GM10248 (cell line): ENCODE measurements at regions not wholly inside any gene's neighbourhood (a gene's known extent, or its start where the extent isn't known, plus 50 kb on each side); places are given as distances from the start of the nearest gene placed in this dataset.

Experiments used
- CTCF ChIA-PET: fragments of 300-600 bp; sonication (Branson Sonifier 250); formaldehyde crosslinking; extraction: SDS; loops from one replicate; lab custom pipeline; 2021; ENCODE audit warnings: antibody characterized with exemption; lab: Yijun Ruan, JAX
- POLR2A ChIA-PET: fragments of 350-650 bp; sonication (Branson Sonifier 250); formaldehyde crosslinking; extraction: SDS; loops from one replicate; lab custom pipeline; 2020; ENCODE audit warnings: antibody characterized with exemption; lab: Yijun Ruan, JAX
- DNase-seq: peaks from one replicate; pipeline ENCODE4 v3.0.0; 2012; ENCODE audit errors: extremely low spot score
- CTCF ChIP-seq: IDR thresholded peaks from 2 replicates; pipeline ENCODE4 v1.5.1; 2012; ENCODE audit warnings: mild to moderate bottlenecking, low read depth; ENCODE audit errors: extremely low read depth, missing control alignments, control extremely low read depth

- no peak for DNase-seq
- POLR2A ChIA-PET: no interaction called here
- CTCF ChIA-PET: no interaction called here
These were observed 528.3 kb downstream of the GLRX3 start for GRCh38 chr10:130664526-130664925.

GRCh38 chr10:130666215-130666614, 530.0 kb downstream of the GLRX3 start:
- no peak for DNase-seq
- POLR2A ChIA-PET: no interaction called here
- CTCF ChIA-PET: no interaction called here
- no peak for TF ChIP-seq CTCF

More at GRCh38 chr10:130664526-130664925, 528.3 kb downstream of the GLRX3 start:
- no peak for TF ChIP-seq CTCF

GRCh38 chr10:130686689-130687300, 550.6 kb downstream of the GLRX3 start:
- no peak for DNase-seq
- POLR2A ChIA-PET: no interaction called here
- CTCF ChIA-PET: no interaction called here
- TF ChIP-seq CTCF: no peak

- no peak for TF ChIP-seq CTCF
- ChIA-PET CTCF (no interaction called here), POLR2A (no interaction called here)
- DNase-seq: no peak
These were observed 551.4 kb downstream of the GLRX3 start for GRCh38 chr10:130687566-130687965.

- ChIA-PET CTCF (no interaction called here), POLR2A (no interaction called here)
- no peak for TF ChIP-seq CTCF
- no peak for DNase-seq
These were observed 553.8 kb downstream of the GLRX3 start for GRCh38 chr10:130689743-130690626.

GRCh38 chr10:130691776-130692175, 555.6 kb downstream of the GLRX3 start:
- DNase-seq: no peak
- POLR2A ChIA-PET: no interaction called here
- no peak for TF ChIP-seq CTCF
- CTCF ChIA-PET: no interaction called here
